GM10266 (cell line): ENCODE measurements at regions not wholly inside any gene's neighbourhood (a gene's known extent, or its start where the extent isn't known, plus 50 kb on each side); places are given as distances from the start of the nearest gene placed in this dataset.

Source experiments
- DNase-seq: peaks from one replicate; pipeline ENCODE4 v3.0.0; 2012; ENCODE audit errors: extremely low spot score
- TF ChIP-seq, protein P1 (sequence below): IDR thresholded peaks from 2 replicates; pipeline ENCODE4 v1.5.1; 2012; ENCODE audit warnings: mild to moderate bottlenecking, low read depth; ENCODE audit not compliant: control insufficient read depth, insufficient read depth; ENCODE audit errors: missing control alignments

DNA sequence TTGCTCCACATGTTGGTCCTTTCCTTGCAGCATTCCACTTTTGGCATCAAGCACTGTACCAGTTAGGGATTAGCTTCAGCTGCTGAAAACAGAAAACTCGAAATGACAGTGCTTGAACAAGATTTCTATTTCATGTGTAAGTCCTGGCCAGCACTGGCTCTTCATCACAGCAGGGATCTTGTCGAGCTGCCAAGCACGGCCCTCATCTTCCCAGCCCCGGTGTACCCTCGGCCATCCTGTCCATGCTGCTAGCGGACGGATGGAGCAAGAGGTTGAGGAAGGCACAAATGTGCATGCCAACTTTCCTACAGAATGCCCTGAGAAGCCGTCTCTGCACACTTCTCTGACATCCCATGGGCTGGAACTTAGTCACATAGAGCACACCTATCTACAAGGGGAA, 130.6 kb downstream of the TENT4A start:
- no peak for DNase-seq
- TF ChIP-seq, protein P1, sequence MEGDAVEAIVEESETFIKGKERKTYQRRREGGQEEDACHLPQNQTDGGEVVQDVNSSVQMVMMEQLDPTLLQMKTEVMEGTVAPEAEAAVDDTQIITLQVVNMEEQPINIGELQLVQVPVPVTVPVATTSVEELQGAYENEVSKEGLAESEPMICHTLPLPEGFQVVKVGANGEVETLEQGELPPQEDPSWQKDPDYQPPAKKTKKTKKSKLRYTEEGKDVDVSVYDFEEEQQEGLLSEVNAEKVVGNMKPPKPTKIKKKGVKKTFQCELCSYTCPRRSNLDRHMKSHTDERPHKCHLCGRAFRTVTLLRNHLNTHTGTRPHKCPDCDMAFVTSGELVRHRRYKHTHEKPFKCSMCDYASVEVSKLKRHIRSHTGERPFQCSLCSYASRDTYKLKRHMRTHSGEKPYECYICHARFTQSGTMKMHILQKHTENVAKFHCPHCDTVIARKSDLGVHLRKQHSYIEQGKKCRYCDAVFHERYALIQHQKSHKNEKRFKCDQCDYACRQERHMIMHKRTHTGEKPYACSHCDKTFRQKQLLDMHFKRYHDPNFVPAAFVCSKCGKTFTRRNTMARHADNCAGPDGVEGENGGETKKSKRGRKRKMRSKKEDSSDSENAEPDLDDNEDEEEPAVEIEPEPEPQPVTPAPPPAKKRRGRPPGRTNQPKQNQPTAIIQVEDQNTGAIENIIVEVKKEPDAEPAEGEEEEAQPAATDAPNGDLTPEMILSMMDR: no peak

DNA sequence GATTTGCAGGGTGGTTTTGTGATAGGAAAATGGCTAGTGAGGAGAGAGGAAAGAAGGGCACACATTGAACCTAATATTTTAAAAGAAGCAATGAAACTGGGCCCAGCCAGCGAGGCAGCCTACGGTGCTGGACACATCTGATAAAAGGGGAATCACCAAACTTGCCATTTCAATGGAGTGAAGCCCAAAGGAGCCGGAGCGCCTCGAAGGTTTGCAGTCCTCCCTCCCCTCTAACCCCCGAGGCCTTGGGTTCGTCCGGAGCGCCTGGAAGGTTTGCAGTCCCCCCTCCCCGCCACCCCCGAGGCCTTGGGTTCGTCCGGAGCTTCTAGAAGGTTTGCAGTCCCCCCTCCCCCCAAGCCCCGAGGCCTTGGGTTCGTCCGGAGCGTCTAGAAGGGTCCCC, 132.6 kb downstream of the TENT4A start:
- no peak for DNase-seq
- TF ChIP-seq, protein P1: no peak

DNA sequence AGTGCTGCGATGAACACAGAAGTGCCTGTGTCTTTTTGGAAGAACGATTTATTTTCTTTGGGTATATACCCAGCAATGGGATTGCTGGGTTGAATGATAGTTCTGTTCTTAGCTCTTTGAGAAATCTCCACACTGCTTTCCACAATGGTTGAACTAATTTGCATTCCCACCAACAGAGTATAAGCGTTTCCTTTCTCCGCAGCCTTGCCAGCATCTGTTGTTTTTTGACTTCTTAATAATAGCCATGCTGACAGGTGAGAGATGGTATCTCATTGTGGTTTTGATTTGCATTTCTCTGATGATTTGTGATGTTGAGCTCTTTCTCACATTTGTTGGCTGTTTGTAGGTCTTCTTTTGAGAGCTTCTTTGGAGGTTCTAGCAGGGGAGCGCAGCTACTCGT, 134.6 kb downstream of the TENT4A start:
- TF ChIP-seq, protein P1: no peak
- DNase-seq: no peak

DNA sequence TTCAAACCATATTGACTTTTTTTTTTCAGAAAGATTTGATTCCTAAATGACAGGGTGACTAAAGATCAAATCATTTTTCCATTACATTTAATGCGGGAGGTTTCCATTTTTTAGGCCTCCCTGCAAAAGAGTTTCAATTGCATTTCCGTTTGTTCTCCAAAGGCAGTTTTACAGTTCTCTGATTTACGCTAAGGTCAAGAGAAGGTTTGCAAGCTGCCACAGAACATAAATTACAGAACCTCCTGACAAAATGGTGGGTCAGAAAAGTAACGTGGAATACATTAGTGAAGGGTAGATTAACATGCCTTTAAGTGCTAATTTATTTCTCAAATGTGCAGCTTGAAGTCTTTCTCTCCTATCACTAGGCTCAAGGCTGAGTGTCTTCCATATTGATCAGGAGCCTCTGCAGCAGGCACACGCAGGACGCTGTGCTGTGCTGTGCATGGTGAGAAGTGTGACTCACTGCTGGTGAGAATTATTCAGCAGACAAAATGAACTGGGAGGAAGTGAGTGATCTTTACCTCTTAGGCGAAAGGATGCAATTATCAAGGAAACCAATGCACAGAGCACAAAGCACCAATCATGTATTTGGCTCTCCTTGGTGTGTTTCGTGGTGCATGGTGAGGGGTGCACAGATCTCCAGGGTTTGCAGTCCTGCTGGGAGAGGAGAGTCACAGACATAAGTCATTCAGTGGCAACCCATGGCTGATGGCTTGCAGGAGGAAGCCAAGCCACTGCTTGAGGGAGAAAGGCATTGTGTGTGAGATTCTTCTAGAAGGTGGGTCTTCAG, 136.3 kb downstream of the TENT4A start:
- no peak for DNase-seq
- TF ChIP-seq, protein P1: no peak

DNA sequence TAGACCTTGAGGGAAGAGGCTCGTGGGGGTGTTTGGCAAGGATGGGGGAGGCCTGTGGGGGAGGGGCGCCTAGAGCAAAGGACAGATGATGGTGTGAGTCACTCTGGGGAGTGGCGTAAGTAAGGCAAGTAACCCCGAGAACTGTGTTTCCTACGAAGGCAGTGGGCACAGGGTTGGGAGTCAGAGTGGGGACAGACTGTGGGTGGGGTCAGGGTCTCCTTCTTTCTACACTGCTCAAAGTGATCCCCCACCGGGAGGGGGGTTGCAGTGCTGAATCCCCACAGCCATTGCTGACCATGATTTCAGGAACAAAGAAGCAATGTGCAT, 136.8 kb downstream of the TENT4A start:
- no peak for DNase-seq
- TF ChIP-seq, protein P1: no peak

DNA sequence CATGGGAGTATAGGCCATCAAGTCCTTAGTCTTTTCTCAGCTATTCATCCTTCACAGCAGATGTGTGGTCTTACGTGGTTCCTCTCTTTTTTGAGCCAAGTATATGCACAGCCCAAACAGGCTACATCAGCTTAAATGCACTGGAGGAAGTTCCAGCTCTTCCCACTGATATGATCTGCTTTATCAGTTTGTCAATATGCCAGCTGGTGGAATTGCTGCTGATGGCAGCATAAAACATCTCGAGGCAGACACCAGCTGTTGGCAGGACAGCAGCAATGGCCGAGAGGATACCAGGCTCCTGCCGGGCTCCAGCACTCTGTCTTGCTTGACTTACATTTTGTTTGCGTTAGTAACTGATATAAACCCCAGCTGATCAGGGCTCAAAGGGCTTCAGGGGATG, 143.4 kb downstream of the TENT4A start:
- DNase-seq: no peak
- TF ChIP-seq, protein P1: no peak

DNA sequence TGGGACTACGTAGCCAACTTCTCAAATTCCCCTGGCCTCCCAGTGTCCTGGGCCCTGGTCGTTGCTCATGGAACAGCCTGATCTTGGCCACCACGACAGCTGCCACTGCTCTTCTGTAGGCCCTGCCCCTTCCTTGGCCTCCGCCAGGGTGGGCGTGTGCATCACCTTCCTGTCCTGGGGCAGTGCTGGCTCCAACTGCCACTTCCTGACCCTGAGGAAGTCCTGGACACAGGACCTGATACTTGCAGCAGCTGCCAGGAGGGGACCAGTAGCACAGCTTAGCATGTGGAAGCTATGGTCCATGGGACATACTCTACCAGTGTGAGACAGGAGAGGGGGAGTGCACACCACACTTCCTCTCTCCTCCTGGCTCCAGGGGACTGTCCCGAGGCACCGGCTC, 145.2 kb downstream of the TENT4A start:
- TF ChIP-seq, protein P1: no peak
- no peak for DNase-seq
